GM19238 (cell line): ENCODE measurements at regions not wholly inside any gene's neighbourhood (a gene's known extent, or its start where the extent isn't known, plus 50 kb on each side); places are given as distances from the start of the nearest gene placed in this dataset.

ENCODE experiments used
- DNase-seq: peaks from one replicate; pipeline ENCODE4 v3.0.0; 2011; ENCODE audit warnings: low spot score; ENCODE audit not compliant: insufficient read length

DNA sequence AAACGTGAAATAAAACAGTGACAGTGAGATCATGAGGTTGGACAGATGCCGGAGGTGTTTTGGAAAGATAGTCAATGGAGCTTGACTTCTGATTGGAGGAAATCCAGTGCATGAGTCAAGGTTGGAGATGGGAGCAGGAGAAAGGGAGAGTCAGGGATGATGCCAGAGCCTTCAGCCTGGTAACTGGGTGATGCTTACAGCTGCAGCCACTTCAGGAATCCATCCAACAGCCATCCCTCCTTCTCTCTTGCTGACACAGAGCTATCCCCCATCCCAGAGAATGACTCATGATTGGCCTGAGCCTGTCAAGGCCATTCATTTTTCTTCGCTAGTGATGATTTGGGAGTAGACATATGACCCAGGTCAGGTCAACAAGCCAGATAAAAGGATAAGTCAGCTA, 112.8 kb downstream of the SAMD5 start:
- DNase-seq, result no peak

DNA sequence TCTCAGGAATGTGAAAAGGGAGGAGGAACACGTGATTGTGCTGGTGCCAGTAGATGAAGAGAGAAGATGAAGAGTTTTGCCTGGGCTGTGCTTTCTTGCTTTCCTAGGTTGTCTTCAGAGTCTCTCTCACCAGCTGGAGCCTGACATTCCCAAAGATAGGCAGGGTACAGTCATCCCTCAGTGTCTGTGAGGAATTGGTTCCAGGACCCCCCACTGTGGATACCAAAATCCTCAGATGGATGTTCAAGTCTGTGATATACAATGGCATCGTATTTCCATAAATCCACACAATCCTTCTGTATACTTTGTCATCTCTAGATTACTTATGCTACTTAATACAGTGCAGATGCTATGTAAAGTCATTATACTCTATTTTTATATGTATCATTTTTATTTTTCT, 113.5 kb downstream of the SAMD5 start:
- no peak for DNase-seq

DNA sequence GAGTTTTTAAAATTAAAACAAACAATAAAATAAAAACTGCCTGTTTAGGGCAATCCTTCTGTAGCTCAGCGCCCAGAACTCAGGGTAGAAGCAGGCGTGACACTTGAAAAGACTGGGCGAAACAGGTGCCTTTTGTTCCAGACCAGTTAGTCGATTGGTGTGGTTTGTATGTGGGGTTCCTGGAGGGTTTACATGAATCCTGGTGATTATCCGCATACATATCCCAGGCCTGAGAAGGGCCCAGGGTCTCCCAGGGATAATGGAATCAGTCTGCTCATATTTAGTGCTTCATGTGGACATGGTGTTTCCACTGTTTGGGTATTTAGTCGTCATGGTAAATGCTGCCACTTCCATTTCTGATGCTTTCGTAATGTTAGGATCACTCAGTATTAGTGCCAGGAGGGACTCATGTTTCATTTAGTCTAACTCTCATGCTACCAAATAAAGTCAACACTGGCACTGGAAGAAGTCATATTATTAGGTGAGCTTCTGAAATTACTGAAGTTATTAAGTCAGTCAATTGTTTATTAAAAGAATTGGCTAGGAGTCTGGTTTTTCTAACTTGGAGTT, 116.5 kb downstream of the SAMD5 start:
- DNase-seq, result no peak

DNA sequence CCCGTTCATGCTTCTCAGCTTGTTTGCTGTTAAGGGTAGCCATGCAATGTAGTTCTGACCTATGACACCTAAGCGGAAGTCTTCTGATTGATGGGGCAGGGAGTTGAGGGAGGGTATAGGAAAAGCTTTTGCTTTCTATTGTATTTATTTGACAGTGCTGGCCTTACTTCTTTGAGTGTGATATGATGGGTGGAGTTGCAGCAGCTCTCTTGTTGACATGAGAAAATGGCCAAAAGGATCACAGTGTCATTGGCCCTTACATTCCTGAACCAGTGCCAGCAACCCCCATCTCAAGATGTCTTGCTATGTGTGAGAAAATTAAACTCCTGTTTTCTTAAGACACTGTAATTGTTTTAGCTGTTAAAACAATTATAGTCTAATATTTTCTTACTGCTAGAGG, 117.5 kb downstream of the SAMD5 start:
- no peak for DNase-seq

- no peak for DNase-seq
Measured at GRCh38 chr6:147627411-147627810, 118.9 kb downstream of the SAMD5 start.

GRCh38 chr6:147633191-147633590, 124.7 kb downstream of the SAMD5 start:
- no peak for DNase-seq

DNA sequence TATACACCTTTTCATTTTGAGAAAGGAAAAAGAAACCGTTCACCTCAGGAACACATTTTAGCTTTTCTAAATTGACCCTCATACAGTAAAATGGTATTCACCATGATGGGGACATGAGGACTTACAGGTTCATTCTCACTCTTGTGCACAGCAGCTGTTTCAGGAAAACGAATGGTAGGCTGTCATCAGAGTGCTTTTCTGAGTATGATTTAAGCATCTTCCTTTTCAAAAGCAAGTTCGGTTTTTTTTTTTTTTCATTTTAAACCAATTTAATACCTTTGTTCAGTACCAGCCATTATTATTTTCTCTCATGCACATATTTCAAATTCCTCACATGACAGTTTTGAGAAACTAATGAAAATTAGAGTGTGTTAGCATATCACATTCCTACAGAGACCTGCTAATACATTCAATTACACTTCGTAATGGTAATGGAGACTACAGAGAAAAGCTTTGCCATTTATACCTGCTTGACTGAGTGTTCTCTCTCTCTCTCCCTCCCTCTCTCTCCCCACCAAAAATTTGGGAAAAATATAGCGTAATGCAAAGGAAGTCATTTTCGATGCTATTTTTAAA, 129.2 kb downstream of the SAMD5 start:
- DNase-seq, result no peak

DNA sequence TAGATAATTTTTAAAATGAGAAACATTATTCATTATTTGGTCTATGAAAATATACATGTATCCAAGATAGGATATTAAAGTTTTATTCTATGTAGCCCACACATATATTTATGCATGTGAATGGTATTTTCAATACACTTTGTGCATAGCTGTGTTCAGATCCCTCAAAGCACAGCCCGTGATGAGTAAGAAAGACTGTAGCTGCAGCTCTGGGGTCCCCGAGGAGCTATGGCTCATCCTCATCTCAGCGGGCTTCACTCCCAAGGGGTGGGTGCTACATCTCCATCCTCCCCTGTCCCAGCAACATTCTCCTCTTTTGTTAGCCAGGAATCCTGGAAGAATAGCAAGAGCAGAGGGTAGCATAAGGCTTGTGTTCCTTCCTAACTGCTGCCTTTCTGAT, 130.8 kb downstream of the SAMD5 start:
- no peak for DNase-seq

DNA sequence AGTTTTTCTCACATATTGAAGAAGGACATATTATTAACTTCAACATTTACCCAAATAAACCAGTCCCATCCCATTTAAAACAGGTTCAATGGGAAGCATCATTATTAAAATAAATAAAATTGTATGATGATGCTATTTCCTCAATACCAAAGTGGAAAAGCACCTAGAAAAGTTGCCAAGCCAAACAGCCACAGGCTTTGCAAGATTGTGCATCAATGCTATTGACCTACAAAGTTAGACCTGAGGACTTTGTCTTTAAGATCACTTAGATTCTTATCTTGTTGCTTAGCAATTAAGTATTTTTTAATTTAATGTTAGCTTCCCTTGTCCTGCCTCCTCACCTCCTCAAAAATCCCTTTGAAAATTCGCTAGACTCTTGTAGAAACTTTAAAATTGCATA, 132.1 kb downstream of the SAMD5 start:
- no peak for DNase-seq

DNA sequence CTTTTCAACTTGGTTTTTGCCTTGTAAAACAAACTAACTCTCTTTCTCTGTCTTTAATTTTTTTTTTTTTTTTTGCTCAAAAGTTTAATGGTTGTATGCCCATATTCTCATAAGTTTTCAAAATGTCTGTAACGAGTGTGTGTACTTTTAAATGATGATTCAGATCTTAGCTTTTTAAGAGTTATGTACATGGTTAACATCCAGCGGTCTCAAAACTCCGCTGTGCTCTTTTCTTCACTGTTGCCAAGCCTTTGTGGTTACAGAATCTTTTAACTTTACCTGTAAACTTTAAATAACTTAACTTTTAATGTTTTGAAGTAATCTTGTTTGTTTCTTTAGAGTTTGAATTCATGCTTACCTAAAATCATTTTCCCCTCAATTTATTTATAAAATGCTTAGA, 133.0 kb downstream of the SAMD5 start:
- DNase-seq, result no peak

GRCh38 chr6:147642458-147642857, 134.0 kb downstream of the SAMD5 start:
- no peak for DNase-seq

DNA sequence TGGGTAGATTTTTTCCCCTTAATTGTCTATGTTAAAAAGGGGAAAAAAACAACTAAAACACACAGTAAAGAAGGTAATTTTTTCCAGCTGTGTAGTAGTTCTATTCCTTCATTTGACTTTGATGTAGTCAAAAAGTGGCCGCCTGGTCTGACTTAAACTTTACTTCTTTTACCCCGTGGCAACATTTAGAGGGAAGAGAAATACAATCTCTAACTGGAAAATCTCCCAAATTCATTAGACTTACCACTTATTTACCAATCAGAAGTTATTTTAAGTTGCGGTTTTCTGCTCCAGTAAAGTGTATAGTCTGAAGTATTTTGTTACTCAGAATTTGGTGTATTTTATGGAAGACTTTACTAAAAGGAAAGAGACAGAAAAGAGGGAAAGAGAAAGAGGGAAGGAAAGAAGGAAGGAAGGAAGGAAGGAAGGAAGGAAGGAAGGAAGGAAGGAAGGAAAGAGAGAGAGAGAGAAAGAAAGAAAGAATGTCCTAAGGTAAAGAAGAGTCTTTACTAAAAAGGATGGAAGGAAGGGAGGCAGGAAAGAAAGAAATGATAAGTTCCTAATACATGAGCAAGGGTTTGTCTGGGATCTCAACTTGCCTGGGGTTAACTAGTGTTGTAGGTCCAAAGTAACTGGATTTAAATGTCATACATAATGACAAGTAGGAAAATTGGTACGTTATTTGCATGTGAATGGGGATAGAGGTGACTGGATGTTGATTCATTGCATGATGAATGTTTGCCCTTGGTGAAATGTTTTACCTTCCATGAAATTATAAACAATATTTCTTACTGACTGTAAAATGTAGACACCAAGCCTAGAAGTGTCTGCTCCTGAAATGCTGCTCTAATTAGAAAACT, 135.1 kb downstream of the SAMD5 start:
- no peak for DNase-seq

DNA sequence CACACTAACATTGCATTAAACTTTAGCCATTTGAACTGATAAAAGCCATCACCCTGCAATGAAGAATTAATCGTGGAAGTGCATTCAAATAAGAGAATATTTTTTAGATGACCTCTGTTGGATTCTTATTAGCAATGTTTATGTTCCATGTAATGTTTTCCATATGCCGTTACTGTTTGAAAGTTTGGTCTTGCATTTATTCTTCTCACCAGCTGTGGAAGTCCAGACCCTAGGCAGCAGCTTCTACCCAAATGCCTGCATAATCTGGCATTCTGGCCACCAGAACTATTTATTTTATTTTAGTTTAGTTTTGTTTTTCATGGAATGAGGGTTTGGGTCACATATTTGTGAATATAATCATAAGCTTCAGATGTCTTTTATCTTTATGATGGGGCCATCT, 140.4 kb downstream of the SAMD5 start:
- no peak for DNase-seq

GRCh38 chr6:147651249-147652063, 143.0 kb downstream of the SAMD5 start:
- DNase-seq, result no peak

DNA sequence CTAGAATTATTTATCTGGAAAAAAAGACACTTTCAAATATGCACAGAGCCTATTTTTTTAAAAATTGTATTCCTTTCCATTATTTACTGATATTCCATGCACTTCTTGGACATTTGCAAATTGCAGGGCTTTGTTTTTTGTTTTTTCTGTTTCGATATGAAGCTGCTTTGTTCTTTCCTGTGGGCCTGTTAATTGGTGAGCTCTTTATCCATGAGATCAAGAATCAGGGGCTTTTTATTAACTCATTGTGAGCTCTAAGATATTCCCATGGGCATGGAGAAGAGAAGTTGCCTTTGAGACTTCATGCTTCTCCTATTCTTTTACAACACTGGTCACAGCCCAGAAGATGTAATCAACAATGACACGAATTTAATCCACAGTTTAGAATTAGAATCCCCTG, 145.1 kb downstream of the SAMD5 start:
- no peak for DNase-seq

DNA sequence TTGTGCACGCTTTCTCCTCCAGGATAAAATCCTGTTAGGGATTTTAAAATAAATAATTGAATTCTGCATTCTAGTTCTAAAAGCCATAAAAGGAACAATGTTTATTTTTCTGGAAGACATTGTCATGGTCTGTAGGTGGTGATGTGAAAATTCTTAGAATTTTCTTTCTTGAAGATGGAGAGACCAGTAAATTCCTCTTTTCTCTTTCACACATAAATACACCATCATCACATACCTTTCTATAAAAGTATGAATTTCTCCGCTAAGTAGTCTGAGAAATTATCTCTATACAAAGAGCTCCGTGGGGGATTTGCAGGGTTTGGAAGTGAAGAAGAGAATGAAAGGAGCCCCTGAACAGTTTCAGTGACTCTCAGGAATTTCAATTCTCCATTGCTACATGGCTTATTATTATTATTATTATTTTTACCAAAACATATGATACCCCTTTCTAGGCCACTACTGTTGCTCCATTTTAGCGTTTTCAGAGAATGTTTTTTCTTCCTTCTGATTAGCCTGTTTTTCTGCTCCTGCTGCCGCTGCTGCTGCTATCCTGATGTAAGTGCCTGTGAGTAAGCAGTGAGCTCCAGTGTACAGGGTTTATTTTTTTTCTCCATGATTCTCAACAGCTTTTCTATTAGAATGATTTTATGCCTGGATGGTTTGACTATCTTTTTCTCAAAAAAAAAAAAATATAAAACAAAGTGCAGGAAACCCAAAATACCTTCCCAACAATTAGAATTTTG, 145.8 kb downstream of the SAMD5 start:
- no peak for DNase-seq

DNA sequence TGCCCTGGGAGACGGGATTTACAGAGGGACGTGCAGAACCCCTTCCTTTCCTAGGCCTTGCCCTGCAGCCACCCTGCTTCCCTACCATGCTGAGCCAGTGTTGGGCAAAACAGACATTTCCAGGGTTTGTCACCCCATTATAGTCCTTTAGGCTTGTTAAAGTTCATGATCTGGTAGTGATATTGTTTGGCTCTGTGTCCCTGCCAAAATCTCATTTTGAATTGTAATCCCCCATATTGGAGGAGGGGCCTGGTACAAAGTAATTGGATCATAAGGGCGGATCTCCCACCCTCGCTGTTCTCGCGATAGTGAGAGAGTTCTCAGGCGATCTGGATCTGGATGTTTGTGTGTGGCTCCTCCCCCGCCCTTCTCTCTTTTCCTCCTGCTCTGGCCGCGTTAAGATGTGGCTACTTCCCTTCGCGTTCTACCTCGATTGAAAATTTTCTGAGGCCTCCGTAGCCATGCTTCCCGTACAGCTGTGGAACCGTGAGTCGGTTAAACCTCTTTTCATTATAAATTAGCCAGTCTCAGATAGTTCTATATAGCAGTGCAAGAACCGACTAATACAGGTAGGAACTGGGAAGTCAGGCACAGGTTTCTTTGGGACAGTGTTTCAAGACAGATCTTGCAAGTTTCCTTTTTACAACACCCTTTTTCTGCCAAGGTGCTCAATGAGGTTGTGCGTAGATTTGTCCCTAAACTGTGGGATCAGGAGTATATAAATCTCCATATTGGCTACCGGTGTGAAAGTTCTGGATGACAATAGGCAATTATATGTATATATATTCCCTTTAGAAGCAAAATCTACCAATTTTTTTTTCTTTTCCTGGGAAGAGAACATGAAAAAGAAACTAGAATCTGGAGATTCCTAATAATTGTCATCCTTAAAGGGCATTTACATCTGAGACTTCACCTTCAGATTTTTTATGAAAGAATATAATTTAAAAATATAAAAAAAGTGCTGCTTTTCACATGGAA, 152.1 kb downstream of the SAMD5 start:
- no peak for DNase-seq

DNA sequence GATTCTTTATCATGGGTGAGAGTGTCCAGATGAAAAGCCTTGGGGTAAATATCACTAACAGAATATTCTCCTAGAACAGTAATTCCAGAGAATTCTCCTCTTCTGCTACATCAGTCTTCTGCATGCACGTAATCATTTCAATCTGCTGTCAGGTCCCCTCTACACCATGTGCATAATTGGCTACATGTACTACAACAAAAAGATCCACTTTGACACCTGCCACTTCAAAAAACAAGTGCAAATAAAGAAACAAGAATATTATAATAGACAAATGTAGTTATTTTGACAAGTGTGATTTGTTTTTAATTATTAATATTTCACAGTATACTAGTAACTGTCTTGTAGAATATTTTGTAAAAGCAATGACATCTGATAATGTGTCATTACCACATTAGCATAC, 154.2 kb downstream of the SAMD5 start:
- DNase-seq, result no peak

DNA sequence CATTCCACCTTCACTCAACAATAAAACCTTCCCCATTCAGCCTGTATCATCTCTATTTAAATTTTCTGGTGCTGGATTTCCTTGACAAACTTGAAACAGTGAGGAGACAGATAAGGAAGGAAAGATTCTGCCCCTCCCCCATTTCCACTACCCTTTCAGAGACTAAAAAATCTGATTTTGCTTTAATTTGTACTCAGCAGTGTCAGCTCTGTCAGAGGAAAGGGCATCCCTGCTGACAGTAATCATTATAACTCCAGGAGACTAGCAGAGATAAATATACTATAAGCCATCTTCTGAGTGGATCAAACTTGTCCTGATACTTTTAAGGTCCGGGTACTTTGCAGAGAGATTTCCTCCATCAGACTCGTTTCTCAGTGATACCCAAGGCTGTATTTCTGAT, 155.6 kb downstream of the SAMD5 start:
- DNase-seq, result no peak

GRCh38 chr6:147666255-147666654, 157.8 kb downstream of the SAMD5 start:
- DNase-seq, result no peak
